Heart left ventricle (tissue), 13 donors: ENCODE measurements at regions not wholly inside any gene's neighbourhood (a gene's known extent, or its start where the extent isn't known, plus 50 kb on each side); places are given as distances from the start of the nearest gene placed in this dataset.

ENCODE experiments used
- CTCF ChIP-seq, 12 donors: fragments of 200-600 bp; sonication (generic) in 4 of 12; IDR thresholded peaks; one replicate each; pipeline versions ENCODE4 v1.5.0 to v1.8.0; 2018 to 2022; ENCODE audit warnings: antibody characterized with exemption in 12 of 12, mild to moderate bottlenecking in 5 of 12
- POLR2A ChIP-seq, 2 donors: fragments of 450-650 bp; IDR thresholded peaks; one replicate each; pipeline ENCODE4 v1.6.1; 2017; ENCODE audit warnings: antibody characterized with exemption in 2 of 2, mild to moderate bottlenecking in 2 of 2, moderate library complexity in 2 of 2
- donor health status: ischemic (EF 13 %, LVEDD 7.1; RV severe dilation, severe dysfunction).
- donor health status: DM: no; HTN: yes; CAD: no.
- donor health status: DM: no; HTN: no; CAD: no.
- donor health status: ischemic (EF 25% LVEDD 6.9; RV normal size, moderate dysfunction).
- donor health status: ischemic (EF 25% LVEDD 5.7; RV mildly dilated, moderate dysfunction).
- donor health status: ischemic (EF 35%, LVEDD 5.7; RV mildly dilated, moderate dysfunction).
- donor health status: nonischemic (EF 11% LVEDD 7.7; RV severe dilation, severe dysfunction).
- donor health status: DM: yes; HTN: yes; CAD: no.
- donor health status: PGD.
- donor health status: ischemic (EF 29% LVEDD 5.4; RV normal size, mild dysfunction).
- donor health status: nonischemic (EF 23%, LVEDD 6.1; RV moderate dilation, normal function).

DNA sequence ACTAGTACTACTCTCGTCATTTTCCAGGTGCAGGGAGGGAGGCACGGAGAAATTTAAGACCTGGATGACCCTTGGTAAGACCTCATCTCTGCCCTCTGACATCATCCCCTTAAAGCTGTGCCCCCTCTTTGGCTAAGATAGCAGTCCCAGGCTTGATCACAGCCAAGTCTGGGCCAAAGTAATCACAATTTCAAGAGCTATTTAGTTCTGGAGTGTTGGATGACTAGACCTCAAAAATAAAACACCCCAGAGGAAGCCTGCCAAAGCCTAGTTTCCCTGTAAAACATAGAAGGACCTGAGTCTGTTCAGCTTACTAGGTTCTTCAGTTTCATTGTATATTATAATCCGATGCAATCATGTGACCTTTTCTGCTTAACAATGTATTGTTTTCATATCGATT is 144.6 kb upstream of the ARHGEF9 start:
- TF ChIP-seq CTCF (IDR thresholded peaks at IDR 0.05) (no peak), POLR2A (IDR thresholded peaks at IDR 0.05) (no peak)
